ENCODE measurements at regions not wholly inside any gene's neighbourhood (a gene's known extent, or its start where the extent isn't known, plus 50 kb on each side); places are given as distances from the start of the nearest gene placed in this dataset.

- no peak overlapping the region for H3K27ac ChIP-seq
- no peak overlapping the region for H3K4me3 ChIP-seq
- H3K9me3 ChIP-seq = no peaks in the 10 kb centered on the region
- H3K4me1 ChIP-seq = no peaks in the 10 kb centered on the region
- TF ChIP-seq, protein P1, sequence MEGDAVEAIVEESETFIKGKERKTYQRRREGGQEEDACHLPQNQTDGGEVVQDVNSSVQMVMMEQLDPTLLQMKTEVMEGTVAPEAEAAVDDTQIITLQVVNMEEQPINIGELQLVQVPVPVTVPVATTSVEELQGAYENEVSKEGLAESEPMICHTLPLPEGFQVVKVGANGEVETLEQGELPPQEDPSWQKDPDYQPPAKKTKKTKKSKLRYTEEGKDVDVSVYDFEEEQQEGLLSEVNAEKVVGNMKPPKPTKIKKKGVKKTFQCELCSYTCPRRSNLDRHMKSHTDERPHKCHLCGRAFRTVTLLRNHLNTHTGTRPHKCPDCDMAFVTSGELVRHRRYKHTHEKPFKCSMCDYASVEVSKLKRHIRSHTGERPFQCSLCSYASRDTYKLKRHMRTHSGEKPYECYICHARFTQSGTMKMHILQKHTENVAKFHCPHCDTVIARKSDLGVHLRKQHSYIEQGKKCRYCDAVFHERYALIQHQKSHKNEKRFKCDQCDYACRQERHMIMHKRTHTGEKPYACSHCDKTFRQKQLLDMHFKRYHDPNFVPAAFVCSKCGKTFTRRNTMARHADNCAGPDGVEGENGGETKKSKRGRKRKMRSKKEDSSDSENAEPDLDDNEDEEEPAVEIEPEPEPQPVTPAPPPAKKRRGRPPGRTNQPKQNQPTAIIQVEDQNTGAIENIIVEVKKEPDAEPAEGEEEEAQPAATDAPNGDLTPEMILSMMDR (IDR thresholded peaks at IDR 0.05) = no peak
- no peak for TF ChIP-seq POLR2A (IDR thresholded peaks at IDR 0.05)
- H3K27me3 ChIP-seq = no peaks in the 10 kb centered on the region
- no peak for DNase-seq
- H3K36me3 ChIP-seq = no peaks in the 10 kb centered on the region
Observed at GRCh38 chr3:55341502-55342031, 145.5 kb downstream of the WNT5A start.

DNA sequence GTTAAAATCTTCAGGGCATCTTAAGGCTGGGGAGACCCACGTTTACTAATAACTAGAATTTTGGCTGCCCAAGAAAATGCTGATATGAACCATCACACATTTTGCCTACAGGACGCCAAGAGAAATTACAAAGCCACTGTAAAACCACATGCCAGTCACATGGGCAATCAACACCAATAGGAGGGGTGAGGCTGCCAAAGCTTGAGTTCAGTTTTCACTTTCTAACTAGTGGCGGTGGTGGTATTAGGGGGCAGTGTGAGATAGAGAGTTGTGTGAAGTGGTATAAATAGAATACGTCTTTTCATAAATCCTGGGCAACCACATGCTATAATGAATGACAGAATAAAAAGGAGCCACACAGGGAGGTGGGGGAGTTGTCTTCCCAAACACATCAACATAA is 147.3 kb downstream of the WNT5A start:
- Histone ChIP-seq H3K27me3 (no peaks in the 10 kb centered on the region), H3K36me3 (no peaks in the 10 kb centered on the region), H3K4me3 (no peak overlapping the region), H3K27ac (no peak overlapping the region), H3K9me3 (no peaks in the 10 kb centered on the region), H3K4me1 (no peaks in the 10 kb centered on the region)
- TF ChIP-seq POLR2A (IDR thresholded peaks at IDR 0.05) = no peak
- TF ChIP-seq, protein P1 (IDR thresholded peaks at IDR 0.05) = no peak
- DNase-seq = no peak

- no peak overlapping the region for H3K27ac ChIP-seq
- no peak overlapping the region for H3K4me3 ChIP-seq
- no peaks in the 10 kb centered on the region for H3K27me3 ChIP-seq
- TF ChIP-seq POLR2A (IDR thresholded peaks at IDR 0.05) = no peak
- H3K36me3 ChIP-seq = no peaks in the 10 kb centered on the region
- H3K4me1 ChIP-seq = no peaks in the 10 kb centered on the region
- H3K9me3 ChIP-seq = no peaks in the 10 kb centered on the region
- no peak for DNase-seq
Observed at GRCh38 chr3:55339390-55339789, 147.7 kb downstream of the WNT5A start.

DNA sequence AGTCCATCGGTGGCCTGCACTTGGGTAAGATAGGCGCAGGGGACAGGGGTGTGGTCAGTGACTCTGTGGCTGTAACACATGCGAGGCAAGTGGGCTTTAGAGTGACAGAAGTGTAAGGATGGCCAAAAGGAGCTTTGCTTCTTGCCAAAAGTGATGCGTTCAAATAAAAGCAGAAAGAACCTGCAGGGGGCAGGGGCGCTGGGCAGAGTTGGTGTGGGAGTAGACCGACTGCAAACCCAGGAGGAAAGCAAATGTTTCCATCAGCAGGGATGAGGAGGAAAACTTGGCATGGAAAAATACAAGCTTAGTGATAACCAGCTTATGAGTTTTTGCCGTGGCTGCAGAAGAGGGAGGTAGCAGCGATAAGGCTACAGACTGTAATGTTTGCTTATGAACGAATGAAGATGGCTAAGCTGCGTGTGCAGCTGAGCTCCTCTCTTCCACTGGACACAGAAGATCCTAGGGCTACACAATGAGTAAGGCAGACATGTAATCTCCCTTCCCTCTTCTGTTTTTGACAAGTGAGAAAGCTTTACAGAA is 149.4 kb downstream of the WNT5A start:
- no peak overlapping the region for H3K4me3 ChIP-seq
- no peaks in the 10 kb centered on the region for H3K9me3 ChIP-seq
- H3K36me3 ChIP-seq = no peaks in the 10 kb centered on the region
- no peaks in the 10 kb centered on the region for H3K27me3 ChIP-seq
- no peak overlapping the region for H3K27ac ChIP-seq
- no peak for TF ChIP-seq POLR2A (IDR thresholded peaks at IDR 0.05)
- TF ChIP-seq, protein P1 (IDR thresholded peaks at IDR 0.05) = no peak
- no peak for DNase-seq
- H3K4me1 ChIP-seq = no peaks in the 10 kb centered on the region

- Histone ChIP-seq H3K27ac (no peak overlapping the region), H3K36me3 (no peaks in the 10 kb centered on the region), H3K27me3 (no peaks in the 10 kb centered on the region), H3K4me3 (no peak overlapping the region), H3K4me1 (no peaks in the 10 kb centered on the region), H3K9me3 (no peaks in the 10 kb centered on the region)
- DNase-seq = no peak
- TF ChIP-seq, protein P1 (IDR thresholded peaks at IDR 0.05) = no peak
- no peak for TF ChIP-seq POLR2A (IDR thresholded peaks at IDR 0.05)
Observed at GRCh38 chr3:55333923-55334322, 153.2 kb downstream of the WNT5A start.

DNA sequence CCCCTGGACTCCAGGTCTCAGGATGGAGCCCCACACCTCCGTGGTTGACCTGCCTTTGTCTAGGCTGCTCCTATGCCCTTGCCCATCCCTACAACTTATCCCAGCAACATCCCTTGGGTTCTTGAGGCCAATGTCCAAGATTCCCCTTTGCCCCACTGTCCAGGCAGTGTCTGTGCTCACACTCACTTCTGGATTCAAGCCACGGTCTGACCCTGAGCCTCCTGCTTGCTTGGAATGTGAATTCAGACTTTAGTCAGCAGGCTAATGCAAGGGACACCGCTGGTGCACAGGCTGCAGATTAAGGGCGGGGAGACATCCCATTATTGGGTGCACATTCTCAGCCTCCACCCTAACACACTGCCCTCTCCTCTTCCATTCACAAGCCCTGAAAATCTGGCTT is 154.1 kb downstream of the WNT5A start:
- Histone ChIP-seq H3K36me3 (no peaks in the 10 kb centered on the region), H3K27me3 (no peaks in the 10 kb centered on the region), H3K4me3 (no peak overlapping the region), H3K4me1 (no peaks in the 10 kb centered on the region), H3K9me3 (no peaks in the 10 kb centered on the region), H3K27ac (no peak overlapping the region)
- TF ChIP-seq, protein P1 (IDR thresholded peaks at IDR 0.05) = no peak
- TF ChIP-seq POLR2A (IDR thresholded peaks at IDR 0.05) = no peak
- no peak for DNase-seq
